Iris pigment epithelial cell (primary cell): ENCODE measurements at regions not wholly inside any gene's neighbourhood (a gene's known extent, or its start where the extent isn't known, plus 50 kb on each side); places are given as distances from the start of the nearest gene placed in this dataset.
"Not testable (repeated sequence)": the region's sequence is repeated elsewhere in the genome, so short reads cannot be mapped to it uniquely, and the experiment has no call there.

Source experiments
- DNase-seq: peaks from one replicate; pipeline ENCODE4 v3.0.0-alpha.2; 2011; ENCODE audit warnings: low read depth

DNA sequence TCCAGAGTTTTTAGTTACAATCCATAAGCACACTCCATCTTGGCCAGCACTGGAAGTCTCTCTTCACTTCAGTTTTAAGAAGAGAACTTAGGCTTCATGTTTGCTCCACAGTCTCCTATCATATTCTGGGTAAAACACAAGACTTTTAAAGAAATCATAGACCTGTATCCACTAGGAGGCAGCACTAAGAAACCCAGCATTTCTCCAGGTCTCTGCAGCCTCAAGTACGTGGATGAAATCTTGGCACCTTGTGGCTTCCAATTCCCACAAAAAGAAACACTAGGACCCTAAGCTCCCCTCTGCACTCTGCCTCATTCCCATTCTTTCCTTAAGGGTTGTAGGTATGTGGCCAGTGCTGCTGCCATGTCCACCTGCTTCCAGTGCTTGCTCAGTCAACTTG lies 367.3 kb upstream of the CASK start:
- DNase-seq: no peak

DNA sequence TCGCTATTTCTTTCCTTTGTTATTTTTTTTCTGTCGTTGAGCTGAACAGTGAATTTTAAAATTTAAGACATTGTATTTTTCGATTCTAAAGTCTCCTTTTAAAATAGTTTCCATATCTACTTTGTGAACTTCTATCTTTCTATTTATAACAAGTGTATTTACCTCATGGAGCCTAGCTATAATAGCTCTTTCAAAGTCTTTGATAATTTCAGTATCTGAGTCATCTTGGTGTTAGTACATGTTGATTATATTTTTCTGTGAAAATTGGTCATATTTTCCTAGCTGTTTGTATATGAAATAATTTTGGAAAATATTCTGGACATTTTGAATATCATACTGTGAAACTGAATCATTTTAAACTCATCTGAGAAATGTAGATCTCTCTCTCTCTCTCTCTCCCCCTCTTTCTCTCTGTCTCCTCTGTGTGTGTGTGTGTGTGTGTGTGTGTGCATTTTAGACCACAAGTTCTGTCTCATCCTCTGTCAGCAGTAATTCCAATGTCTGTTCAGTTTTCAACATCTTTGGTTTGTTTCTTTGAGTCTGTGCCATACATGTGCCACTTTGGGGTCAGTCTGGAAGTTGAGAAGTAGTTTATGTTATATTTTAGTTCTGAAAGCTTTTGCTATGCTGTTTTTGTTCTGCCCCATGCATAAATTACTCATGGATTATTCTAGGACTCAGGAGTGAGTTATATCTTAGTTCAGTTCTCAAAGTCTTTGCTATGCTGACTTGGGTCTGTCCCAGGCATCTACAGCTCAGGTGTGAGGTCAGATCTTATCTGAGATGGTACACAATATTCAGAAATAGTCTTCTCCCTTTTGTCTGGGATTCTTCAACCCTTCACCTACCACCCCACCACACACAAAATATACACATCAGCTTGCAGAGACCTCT lies 366.4 kb upstream of the CASK start:
- no peak for DNase-seq

DNA sequence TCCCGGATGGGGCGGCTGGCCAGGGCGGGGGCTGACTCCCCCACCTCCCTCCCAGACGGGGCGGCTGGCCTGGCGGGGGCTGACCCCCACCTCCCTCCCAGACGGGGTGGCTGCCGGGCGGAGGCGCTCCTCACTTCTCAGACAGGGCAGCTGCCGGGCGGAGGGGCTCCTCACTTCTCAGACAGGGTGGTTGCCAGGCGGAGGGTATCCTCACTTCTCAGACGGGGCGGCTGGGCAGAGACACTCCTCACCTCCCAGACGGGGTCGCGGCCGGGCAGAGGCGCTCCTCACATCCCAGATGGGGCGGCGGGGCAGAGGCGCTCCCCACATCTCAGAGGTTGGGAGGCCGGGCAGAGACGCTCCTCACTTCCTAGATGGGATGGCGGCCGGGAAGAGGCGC lies 362.3 kb upstream of the CASK start:
- not testable (repeated sequence) for DNase-seq

DNA sequence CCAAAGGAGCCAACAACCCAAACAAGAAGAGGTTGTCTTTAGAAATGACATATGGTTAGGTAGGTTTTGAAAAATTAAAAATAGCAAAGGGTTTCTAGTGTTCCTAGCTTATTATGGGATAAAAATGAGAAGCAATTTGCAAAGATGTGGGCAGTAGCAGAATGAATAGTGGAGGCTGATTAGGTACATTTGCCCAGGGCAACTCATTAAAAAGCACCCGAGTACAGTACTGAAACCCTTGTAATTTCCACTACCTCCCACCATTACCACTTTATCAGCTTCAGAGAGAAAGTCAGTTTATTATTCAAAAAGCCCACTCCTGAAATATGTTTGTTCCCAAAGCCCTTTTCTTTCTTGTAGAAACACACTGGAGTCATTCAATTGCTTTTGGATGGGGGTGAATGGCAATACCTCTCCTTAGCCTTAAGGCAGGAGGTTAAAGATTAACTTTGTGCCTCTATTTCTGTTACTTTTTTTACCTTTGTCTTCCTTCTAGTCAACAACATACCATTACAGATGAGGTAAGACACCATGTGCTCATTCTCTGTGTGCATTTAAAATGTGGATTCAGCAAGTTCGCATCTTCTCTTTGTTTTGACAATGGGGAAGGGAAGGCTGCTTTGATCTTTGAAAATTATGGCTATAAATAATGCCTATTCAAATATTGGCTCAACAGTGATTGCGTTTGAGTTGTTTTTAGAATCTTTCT lies 353.8 kb upstream of the CASK start:
- DNase-seq: no peak

DNA sequence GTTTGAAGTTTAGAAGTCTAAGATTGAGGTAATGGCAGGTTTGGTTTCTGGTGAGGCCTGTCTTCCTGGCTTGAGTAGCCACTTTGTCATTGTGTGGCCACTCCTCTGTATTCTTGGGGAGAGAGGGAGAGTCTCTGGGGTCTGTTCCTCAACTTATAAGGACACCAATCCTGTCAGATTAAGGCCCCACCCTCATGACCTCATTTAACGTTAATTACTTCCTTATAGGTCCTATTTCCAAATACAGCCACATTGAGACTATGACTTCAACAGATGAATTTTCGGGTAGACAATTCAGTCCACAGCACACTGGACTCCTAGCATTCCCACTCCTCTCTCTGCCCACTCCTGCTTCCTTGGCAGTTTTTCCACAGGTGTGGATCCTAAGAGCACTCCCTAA lies 350.8 kb upstream of the CASK start:
- no peak for DNase-seq

DNA sequence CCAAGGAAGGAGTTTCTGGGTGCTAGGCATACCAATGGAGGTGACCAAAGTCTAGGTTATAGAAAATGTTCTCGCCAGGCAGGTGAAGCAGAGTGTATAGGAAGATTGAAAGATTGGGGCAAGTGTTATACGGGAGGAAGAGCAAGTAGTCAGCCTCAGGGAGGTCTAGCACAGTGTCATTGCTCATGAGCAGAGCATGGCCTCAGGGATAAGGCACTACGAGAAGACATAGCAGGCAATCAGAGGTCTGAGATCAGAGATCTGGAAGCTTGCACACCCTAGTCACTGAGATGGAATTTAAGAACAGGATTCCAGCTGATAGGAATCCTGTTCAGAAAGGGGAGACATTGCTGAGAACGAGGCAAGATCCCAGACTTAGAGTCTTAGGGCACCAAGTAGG lies 350.0 kb upstream of the CASK start:
- no peak for DNase-seq

DNA sequence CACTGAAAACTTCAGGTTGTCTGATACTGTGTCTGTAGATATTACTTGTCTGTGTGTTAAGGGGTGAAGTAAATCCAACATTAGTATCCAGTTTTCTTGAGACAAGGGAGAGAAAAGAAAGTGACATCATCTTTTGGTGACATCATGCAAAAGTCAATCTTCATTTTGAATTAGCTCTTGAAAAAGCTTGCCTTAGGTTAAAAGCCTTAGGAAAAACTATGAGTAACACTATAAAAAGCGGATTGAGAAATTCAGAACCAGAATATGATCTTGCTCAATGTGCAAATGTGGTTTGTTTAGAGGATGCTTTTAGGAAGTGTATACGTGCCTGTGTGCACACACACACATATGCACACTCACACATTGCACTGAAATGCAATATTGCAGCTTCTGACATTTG lies 345.8 kb upstream of the CASK start:
- peak; percentile 3 for DNase-seq

DNA sequence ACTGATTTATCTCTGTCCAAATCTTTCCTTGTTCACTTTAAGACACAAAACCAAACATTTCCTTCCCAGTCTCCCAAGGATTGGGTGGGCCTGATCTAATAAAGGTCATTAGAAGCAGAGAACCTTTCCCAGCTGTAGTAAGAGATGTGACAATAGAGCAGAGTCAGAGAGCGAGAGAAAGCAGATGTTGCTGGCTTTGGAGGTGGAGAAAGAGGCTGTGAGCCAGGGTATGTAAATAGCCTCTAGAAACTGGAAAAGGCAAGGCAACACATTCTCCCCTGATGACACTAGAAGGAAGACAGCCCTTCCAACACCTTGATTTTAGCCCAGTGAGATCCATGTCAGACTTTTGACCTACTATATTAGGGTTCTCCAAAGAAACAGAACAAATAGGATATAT lies 337.5 kb upstream of the CASK start:
- DNase-seq: no peak

DNA sequence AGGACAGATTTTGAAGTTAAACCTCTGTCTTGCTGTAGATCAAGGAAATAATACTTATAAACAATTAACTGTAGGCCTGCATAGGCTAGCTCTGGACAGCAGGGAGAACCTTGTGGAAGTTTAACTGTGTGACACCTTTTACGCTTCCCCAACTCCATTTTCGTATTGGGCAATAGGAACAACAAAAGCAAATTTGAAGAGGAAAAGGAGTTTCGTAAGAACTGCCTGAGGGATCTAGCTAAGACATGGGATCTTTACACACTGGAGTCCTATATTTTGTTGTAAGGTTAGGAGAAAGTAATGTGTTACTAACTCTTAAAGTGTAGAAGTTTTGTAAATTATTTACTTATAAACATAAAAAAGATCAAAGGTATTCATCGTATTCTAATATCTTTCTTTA lies 324.9 kb upstream of the CASK start:
- DNase-seq: no peak

DNA sequence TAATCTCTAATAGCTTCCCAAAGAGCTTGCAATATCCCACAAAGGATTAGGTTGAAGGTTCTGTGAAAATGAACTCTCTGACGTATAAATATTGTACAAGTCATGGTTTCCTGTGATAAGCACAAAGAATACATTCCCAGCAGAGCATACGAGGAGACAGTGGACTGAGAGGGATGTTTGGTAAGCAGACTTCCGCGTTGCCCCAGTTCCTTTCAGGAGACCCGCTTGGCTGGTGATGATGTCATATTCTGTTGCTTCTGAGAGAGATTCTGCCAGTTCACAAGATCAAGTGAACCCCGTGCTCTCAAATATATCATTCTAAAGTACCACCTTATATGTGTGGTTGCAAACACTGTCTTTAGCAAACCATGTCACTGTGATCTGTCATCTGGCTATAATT lies 323.9 kb upstream of the CASK start:
- DNase-seq: peak; percentile 11

DNA sequence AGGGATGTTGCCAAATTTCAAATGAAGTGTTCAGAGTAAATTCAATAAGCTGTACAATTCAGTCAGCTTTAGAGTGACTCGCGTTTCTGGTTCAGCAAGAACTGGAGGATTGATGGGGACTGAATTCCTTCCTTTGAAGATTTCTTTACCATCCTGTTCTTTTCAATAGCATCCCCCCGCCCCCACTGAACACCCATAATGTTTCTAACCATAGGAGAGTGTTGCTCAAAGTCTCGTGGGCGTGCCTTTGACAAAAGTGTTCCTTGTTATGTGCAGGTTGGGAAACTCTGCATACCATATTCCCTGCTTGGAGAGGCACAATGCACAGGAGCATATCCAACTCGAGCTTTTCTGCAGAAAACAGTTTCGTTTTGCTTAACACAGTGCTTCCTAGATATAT lies 323.5 kb upstream of the CASK start:
- peak; percentile 0 for DNase-seq

DNA sequence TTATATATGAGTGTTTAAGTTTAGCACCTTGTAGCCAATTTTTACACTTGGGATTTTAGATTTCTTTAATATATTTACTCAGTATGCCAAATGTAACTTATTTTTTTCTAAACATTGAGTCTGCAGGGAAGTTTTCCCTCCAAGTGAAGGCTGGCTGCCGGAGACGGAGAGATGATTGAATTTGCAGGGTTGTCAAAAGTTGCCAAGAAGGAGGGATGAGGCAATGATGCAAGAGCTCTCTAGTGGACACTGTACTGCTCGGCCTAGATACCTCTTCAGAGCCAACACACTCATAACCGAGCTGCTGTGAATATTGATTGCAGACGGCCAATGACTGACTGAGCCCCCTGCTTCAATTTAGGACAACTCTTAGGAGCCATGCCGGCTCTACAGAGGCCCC lies 318.6 kb upstream of the CASK start:
- no peak for DNase-seq

DNA sequence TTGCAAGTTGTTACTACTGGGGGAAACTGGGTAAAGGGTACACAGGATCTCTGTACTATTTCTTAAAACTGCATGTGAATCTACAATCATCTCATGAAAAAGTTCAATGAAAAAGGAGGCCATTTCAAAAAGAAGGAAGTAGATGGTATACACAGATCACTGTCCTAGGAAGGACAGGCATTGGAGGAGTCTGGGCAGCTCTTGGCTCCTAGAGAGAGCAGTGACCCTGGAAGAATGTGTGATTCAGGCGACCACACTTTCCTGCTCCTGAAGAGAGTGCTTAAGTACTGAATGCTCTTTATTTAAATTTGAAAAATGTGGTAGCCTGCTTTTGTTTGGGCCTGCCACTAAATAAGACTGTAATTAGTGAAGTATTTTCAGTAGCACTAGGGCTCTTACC lies 318.1 kb upstream of the CASK start:
- no peak for DNase-seq

DNA sequence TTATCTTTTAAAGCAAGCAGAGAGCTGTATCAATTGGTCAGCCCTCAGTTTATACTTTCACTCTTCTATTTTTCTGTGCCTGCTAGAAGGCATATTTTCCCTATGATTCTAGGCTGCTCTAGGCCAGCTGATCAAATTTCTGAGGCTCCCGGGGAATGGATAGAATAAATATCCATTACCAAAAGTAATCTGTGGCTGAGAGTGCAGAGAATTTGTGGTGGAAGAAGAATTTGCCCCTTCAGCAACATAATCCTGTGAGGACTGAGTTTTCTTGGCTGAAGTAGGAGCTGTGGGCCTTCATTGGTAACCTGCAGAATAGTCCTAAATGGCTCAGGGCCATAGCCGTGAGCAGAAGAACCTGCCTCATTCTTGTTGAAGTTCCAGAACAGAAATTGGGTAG lies 314.6 kb upstream of the CASK start:
- peak; percentile 0 for DNase-seq

DNA sequence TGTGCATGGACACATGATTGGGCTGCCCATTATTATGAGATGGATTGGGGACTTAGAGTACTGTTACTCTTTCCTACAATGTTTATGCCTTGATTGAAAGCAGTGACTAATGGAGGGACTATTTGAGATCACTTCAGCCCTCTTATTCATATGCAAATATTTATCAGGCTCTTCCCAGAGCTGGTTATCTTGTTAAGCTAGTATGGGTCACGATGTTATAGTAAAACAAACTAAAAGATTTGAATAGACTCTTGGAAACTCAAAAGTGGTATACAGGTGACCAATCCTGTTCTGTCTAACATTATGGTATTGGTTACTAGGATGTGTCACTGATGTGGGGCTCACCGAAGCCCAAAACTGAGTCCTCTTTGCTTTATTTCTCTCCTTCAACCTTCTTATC lies 306.2 kb upstream of the CASK start:
- DNase-seq: no peak

DNA sequence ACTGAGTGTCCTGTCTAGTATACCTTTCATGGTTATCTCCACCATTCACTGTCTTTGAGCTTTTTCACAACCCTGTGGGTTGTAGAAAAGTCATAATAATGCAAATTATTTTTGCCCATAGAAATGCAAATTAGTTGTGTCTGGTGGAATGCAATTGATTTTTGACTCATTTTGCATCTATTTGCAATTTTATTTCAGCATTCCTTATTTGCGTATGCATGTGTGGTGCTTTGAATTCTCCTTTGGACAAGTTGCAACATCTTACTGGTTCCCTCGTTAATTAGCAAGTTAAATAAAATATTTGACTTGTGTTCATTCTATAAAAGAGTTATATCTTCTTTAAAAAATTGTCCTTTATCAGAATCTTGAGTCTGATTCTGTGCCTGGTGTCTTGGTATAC lies 297.3 kb upstream of the CASK start:
- DNase-seq: no peak

DNA sequence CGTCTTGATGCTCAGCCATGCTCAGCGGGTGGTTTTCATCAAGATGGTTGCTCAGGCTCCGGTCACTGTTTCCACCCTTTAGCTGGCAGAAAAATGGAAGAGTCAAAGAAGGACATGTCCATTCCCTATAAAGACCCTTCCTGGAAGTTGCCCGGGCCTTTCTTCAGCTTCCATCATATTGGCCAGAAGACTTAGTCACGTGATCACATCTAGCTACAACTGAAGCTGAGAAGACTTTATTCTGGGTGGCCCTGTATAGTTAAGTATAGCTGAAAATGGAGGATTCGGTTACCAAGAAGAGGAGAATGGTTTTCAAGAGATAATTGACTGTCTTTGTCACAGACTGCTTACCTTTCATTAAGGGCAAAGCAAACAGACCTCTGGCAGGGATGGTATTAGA lies 296.7 kb upstream of the CASK start:
- DNase-seq: no peak

DNA sequence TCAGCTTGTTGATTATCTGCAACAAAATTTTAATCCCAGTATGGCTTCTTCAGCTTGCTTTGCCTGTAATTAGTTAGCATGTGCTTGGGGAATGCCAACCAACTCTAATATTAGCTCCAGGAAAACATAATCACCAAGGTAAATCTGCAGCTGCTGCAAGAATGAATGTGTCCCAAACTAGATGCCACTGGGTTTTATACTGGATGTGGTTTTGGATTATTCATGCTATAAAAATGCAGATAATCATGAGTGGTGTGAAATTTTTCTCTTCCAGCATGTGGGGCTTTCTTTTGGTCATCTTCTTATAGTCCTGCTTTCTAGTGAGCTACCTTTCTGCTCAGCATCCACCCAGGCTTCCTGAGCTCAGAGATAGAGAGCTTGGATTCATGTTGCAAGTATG lies 295.9 kb upstream of the CASK start:
- peak; percentile 1 for DNase-seq

DNA sequence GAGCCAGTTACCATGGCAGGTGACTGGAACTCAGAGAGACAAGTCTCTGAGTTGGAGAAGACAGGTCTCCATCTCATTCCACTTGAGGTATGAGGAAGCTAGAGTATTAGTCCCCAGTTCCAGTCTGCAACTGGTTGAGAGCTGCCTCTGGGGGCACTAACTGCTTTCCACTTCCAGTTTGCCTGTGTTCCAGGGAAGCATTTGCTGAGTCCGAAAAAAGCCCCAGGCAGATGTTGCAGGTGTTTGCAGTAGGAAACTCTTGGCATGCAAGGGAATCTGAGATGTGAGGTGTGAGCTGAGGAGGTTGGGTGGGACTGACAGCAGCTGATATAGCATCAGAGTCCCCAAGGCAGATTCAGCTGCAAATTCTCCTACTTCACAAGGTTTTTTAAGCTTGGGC lies 272.2 kb upstream of the CASK start:
- DNase-seq: no peak

DNA sequence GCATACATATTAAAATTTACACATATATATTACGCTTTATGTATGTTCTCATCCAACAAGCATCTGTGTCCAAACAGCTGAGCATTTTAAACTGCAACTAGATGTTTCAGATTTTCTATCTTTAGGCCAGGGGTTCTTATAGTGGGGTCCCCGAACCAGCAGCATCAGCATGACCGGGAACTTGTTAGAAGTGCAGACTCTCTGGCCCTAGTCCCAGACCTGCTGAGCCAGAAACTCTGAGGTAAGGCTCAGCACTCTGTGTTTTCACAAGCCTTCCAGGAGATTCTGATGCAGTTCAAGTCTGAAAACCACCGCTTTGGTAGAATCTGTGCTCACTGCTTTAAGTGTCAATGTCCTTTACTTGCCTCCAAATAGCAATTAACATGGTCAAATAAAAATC lies 266.2 kb upstream of the CASK start:
- no peak for DNase-seq

DNA sequence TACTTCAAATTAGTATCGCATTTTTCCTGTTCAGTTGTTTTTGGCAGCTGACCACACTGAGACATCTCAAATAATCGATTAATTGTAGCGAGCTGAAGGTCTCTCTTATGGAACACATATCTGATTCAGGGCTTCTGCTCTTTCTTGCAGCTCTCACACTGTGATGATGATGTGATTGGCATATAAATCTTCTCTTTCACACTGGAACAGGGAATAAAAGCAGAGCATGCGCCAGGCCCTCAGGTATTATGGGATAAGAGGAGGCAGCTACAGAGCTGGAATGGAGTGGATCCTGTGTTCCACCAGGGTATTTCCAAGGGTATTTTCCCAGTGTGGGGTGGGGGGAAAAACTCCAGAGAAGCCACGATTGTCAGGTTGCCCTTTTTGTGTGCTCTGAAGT lies 265.4 kb upstream of the CASK start:
- DNase-seq: no peak

DNA sequence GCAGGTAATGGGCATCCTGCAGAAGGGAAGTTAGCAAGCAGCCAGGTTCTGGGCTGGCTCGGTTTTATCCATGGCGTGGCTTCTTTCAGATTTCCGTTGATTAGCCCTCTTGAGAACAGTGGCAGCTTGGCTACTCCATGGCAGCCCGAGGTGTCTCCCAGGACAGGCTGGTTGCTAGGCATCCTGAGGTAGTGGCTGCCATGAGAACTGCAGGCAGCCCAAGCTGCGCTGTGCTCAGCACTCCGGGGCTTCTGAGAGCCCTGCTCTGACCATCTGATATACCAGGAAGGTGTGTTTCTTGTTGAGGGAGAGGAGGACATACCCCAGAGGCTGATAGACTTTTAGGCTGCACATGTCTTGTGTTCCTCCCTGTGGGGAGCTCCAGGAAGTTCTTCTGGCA lies 253.4 kb upstream of the CASK start:
- no peak for DNase-seq

DNA sequence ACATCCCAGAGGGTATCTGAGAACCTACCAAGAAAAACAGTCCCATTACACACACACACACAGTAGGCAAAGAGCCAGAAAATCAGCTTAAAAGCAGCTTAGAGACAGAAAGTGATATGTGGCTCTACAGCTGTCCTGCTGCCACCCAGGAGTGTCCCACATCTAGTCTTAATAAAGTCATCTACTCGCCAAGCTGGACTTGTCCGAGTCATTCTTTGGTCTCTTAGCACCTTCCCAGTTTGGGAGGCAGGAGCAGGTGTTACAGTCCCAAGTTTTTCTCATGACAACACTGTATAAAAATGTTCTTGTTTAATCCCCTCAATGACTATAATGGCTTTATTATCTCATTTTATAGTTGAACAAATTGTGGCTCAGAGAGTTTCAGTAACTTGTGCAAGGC lies 252.5 kb upstream of the CASK start:
- DNase-seq: no peak

DNA sequence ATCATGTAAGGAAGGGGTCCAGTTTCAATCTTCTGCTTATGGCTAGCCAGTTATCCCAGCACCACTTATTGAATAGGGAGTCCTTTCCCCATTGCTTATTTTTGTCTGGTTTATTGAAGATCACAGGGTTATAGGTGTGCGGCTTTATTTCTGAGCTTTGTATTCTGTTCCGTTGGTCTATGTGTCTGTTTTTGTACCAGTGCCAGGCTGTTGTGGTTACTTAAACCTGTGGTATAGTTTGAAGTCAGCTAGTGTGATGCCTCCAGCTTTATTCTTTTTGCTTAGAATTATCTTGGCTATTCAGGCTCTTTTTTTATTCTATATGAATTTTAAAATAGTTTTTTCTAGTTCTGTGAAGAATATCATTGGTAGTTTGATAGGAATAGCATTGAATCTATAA lies 234.6 kb upstream of the CASK start:
- DNase-seq: not testable (repeated sequence)
